Esophagus squamous epithelium (tissue), 5 donors: ENCODE measurements at regions not wholly inside any gene's neighbourhood (a gene's known extent, or its start where the extent isn't known, plus 50 kb on each side); places are given as distances from the start of the nearest gene placed in this dataset.

Source experiments
- DNase-seq: peaks from one replicate; lab custom pipeline; 2025; lab: John Stamatoyannopoulos, UW
- H3K27ac ChIP-seq, 4 donors: fragments of 200-600 bp; sonication (generic); one replicate each; pipeline ENCODE4 v1.5.1; 2016 to 2019; ENCODE audit warnings: mild to moderate bottlenecking in 1 of 4
- H3K27me3 ChIP-seq, 4 donors: fragments of 200-600 bp; sonication (generic); 1 replicate in 3 of 4; 2 replicates in 1 of 4; pipeline versions ENCODE4 v1.5.1 to v1.6.0; 2017 to 2021; ENCODE audit warnings: antibody characterized with exemption in 1 of 4
- H3K36me3 ChIP-seq, 3 donors: fragments of 200-600 bp; sonication (generic); one replicate each; pipeline ENCODE4 v1.5.1; 2016 to 2019
- H3K4me1 ChIP-seq, 3 donors: fragments of 200-600 bp; sonication (generic); one replicate each; pipeline ENCODE4 v1.5.1; 2017 to 2019
- H3K4me3 ChIP-seq, 4 donors: fragments of 200-600 bp; sonication (generic); 1 replicate in 3 of 4; 2 replicates in 1 of 4; pipeline ENCODE4 v1.5.1; 2016 to 2019; ENCODE audit warnings: mild to moderate bottlenecking in 2 of 4, moderate library complexity in 1 of 4
- H3K9me3 ChIP-seq, 3 donors: fragments of 200-600 bp; sonication (generic); one replicate each; pipeline ENCODE4 v1.5.1; 2016 to 2019
- CTCF ChIP-seq, 6 experiments: fragments of 450-650 bp in 4 of 6; fragments of 200-600 bp in 2 of 6; sonication (generic) in 2 of 6; IDR thresholded peaks; one replicate each; pipeline ENCODE4 v1.5.1; 2016 to 2019; ENCODE audit warnings: antibody characterized with exemption in 6 of 6, mild to moderate bottlenecking in 4 of 6, moderate library complexity in 4 of 6
- POLR2A ChIP-seq, 4 donors: fragments of 450-650 bp; IDR thresholded peaks; one replicate each; pipeline ENCODE4 v1.6.1; 2017; ENCODE audit warnings: antibody characterized with exemption in 4 of 4, mild to moderate bottlenecking in 4 of 4, moderate library complexity in 3 of 4
- WGBS, 2 donors: methylation state at CpG; one replicate each; pipeline ENCODE4 v1.1.5; 2018; 5-methylcytosine and 5-hydroxymethylcytosine counted together
- intact Hi-C: fragments of 100-400 bp; cut with DNase I; formaldehyde crosslinking; loops from one replicate; pipeline ENCODE4 v1.15.0; 2022
- donor health status: DM: yes; HTN: yes; CAD: no.

GRCh38 chr18:74023220-74023619, 124.4 kb downstream of the FBXO15 start:
- no peak overlapping the region for H3K4me3 ChIP-seq
- no peaks in the 10 kb centered on the region for H3K36me3 ChIP-seq
- H3K27ac ChIP-seq: no peak overlapping the region
- intact Hi-C loops: no loop called here
- no peak for DNase-seq
- H3K27me3 ChIP-seq: no peaks in the 10 kb centered on the region
- WGBS, 2 donors: 40 to 51% methylated on average over 3 of the region's 3 CpGs
- H3K9me3 ChIP-seq: no peaks in the 10 kb centered on the region
- TF ChIP-seq POLR2A (IDR thresholded peaks at IDR 0.05) (no peak), CTCF (IDR thresholded peaks at IDR 0.05) (no peak)
- no peaks in the 10 kb centered on the region for H3K4me1 ChIP-seq

GRCh38 chr18:74019864-74020263, 127.8 kb downstream of the FBXO15 start:
- Histone ChIP-seq H3K4me1 (no peaks in the 10 kb centered on the region), H3K4me3 (no peak overlapping the region), H3K27ac (no peak overlapping the region), H3K36me3 (no peaks in the 10 kb centered on the region), H3K9me3 (no peaks in the 10 kb centered on the region), H3K27me3 (no peaks in the 10 kb centered on the region)
- intact Hi-C loops: no loop called here
- TF ChIP-seq CTCF (IDR thresholded peaks at IDR 0.05) (no peak), POLR2A (IDR thresholded peaks at IDR 0.05) (no peak)
- 42 to 48% methylated on average over 3 of the region's 3 CpGs for WGBS, 2 donors
- no peak for DNase-seq

- no peaks in the 10 kb centered on the region for H3K9me3 ChIP-seq
- no peak overlapping the region for H3K4me3 ChIP-seq
- H3K36me3 ChIP-seq: no peaks in the 10 kb centered on the region
- 14 to 16% methylated on average over 5 of the region's 5 CpGs for WGBS, 2 donors
- TF ChIP-seq CTCF (IDR thresholded peaks at IDR 0.05) (no peak), POLR2A (IDR thresholded peaks at IDR 0.05) (no peak)
- no peak for DNase-seq
- peaks cover 0 to 13% (median 0%) of the 10 kb centered on the region in 3 donors for H3K4me1 ChIP-seq
- intact Hi-C loops: no loop called here
- H3K27me3 ChIP-seq: no peaks in the 10 kb centered on the region
- H3K27ac ChIP-seq: peak overlapping the region in 2 of 4 donors; percentile 25 to 52
Observed at GRCh38 chr18:74013955-74014354, 133.7 kb downstream of the FBXO15 start.

- no peaks in the 10 kb centered on the region for H3K9me3 ChIP-seq
- TF ChIP-seq CTCF (IDR thresholded peaks at IDR 0.05) (no peak), POLR2A (IDR thresholded peaks at IDR 0.05) (no peak)
- H3K27ac ChIP-seq: peak overlapping the region in 2 of 4 donors; percentile 31 to 52
- DNase-seq: no peak
- 75 to 76% methylated on average over 14 of the region's 14 CpGs for WGBS, 2 donors
- H3K4me3 ChIP-seq: no peak overlapping the region
- no peaks in the 10 kb centered on the region for H3K36me3 ChIP-seq
- intact Hi-C loops: no loop called here
- no peaks in the 10 kb centered on the region for H3K27me3 ChIP-seq
- peaks cover 0 to 13% (median 0%) of the 10 kb centered on the region in 3 donors for H3K4me1 ChIP-seq
Observed at GRCh38 chr18:74012954-74013630, 134.5 kb downstream of the FBXO15 start.

GRCh38 chr18:74006143-74006542, 141.5 kb downstream of the FBXO15 start:
- 88 to 93% methylated on average over 7 to 8 of the region's 8 CpGs for WGBS, 2 donors
- TF ChIP-seq POLR2A (IDR thresholded peaks at IDR 0.05): no peak
- TF ChIP-seq CTCF (IDR thresholded peaks at IDR 0.05): no peak
- H3K27ac ChIP-seq: no peak overlapping the region
- no peaks in the 10 kb centered on the region for H3K9me3 ChIP-seq
- no peak for DNase-seq
- no peaks in the 10 kb centered on the region for H3K27me3 ChIP-seq
- H3K4me3 ChIP-seq: no peak overlapping the region
- intact Hi-C loops: no loop called here
- H3K4me1 ChIP-seq: no peaks in the 10 kb centered on the region
- H3K36me3 ChIP-seq: no peaks in the 10 kb centered on the region
